Neural progenitor cell (in vitro differentiated cells): ENCODE measurements at regions not wholly inside any gene's neighbourhood (a gene's known extent, or its start where the extent isn't known, plus 50 kb on each side); places are given as distances from the start of the nearest gene placed in this dataset.

Experiments used
- DNase-seq: peaks from one replicate; pipeline ENCODE4 v3.0.0-alpha.2; 2016; ENCODE audit warnings: low spot score
- H2AFZ ChIP-seq: fragments of 200-600 bp; sonication (generic); replicated peaks from 2 replicates; pipeline ENCODE4 v1.6.1; 2016; ENCODE audit warnings: antibody characterized with exemption
- H3F3A ChIP-seq: fragments of 200-600 bp; sonication (generic); 2 replicates; pipeline ENCODE4 v1.6.1; 2016; ENCODE audit warnings: antibody characterized with exemption, low read depth
- H3K27ac ChIP-seq: fragments of 200-600 bp; sonication (generic); 2 replicates; pipeline ENCODE4 v1.5.1; 2016; ENCODE audit warnings: mild to moderate bottlenecking
- H3K27me3 ChIP-seq: fragments of 200-600 bp; sonication (generic); 2 replicates; pipeline ENCODE4 v1.6.1; 2016; ENCODE audit warnings: mild to moderate bottlenecking, moderate library complexity
- H3K36me3 ChIP-seq: fragments of 200-600 bp; sonication (generic); 2 replicates; pipeline ENCODE4 v1.5.1; 2016
- H3K4me1 ChIP-seq: fragments of 200-600 bp; sonication (generic); 2 replicates; pipeline ENCODE4 v1.6.1; 2016; ENCODE audit warnings: mixed run types
- H3K4me2 ChIP-seq: fragments of 200-600 bp; sonication (generic); 2 replicates; pipeline ENCODE4 v1.6.1; 2016
- H3K4me3 ChIP-seq: fragments of 200-600 bp; sonication (generic); 2 replicates; pipeline ENCODE4 v1.5.1; 2016
- H3K79me2 ChIP-seq: fragments of 200-600 bp; sonication (generic); 2 replicates; pipeline ENCODE4 v1.6.1; 2016; ENCODE audit warnings: low read depth
- H3K9ac ChIP-seq: fragments of 200-600 bp; sonication (generic); 2 replicates; pipeline ENCODE4 v1.6.1; 2016
- H3K9me3 ChIP-seq: fragments of 200-600 bp; sonication (generic); 2 replicates; pipeline ENCODE4 v1.5.1; 2016; ENCODE audit warnings: low read depth
- H4K20me1 ChIP-seq: fragments of 200-600 bp; sonication (generic); 2 replicates; pipeline ENCODE4 v1.6.1; 2016; ENCODE audit warnings: low read depth
- H3K27ac Mint-ChIP-seq: 3 replicates; pipeline ENCODE4 v1.8.0; 2021; ENCODE audit warnings: mixed read lengths
- H3K27me3 Mint-ChIP-seq: 2 replicates; pipeline ENCODE4 v1.8.0; 2022; ENCODE audit warnings: low read depth, mild to moderate bottlenecking, inconsistent platforms, moderate library complexity, mixed read lengths; ENCODE audit not compliant: insufficient read depth
- H3K36me3 Mint-ChIP-seq: 3 replicates; pipeline ENCODE4 v1.8.0; 2021; ENCODE audit warnings: mixed read lengths
- H3K4me1 Mint-ChIP-seq: 3 replicates; pipeline ENCODE4 v1.8.0; 2021; ENCODE audit warnings: mixed read lengths
- H3K4me3 Mint-ChIP-seq: 3 replicates; pipeline ENCODE4 v1.8.0; 2021; ENCODE audit warnings: mild to moderate bottlenecking, moderate library complexity, mixed read lengths
- H3K9me3 Mint-ChIP-seq: 3 replicates; pipeline ENCODE4 v1.8.0; 2020; ENCODE audit warnings: mixed read lengths
- EZH2 ChIP-seq: fragments of 200-600 bp; sonication (generic); IDR thresholded peaks from 2 replicates; pipeline ENCODE4 v1.6.1; 2017; ENCODE audit warnings: antibody characterized with exemption, mild to moderate bottlenecking, moderate library complexity
- EZH2phosphoT487 ChIP-seq: fragments of 200-600 bp; sonication (generic); IDR thresholded peaks from 2 replicates; pipeline ENCODE4 v1.6.1; 2017; ENCODE audit warnings: antibody characterized with exemption
- TF ChIP-seq, protein P1 (sequence below): fragments of 200-600 bp; sonication (generic); IDR thresholded peaks from 2 replicates; pipeline ENCODE4 v1.5.1; 2017; ENCODE audit warnings: antibody characterized with exemption, mild to moderate bottlenecking

DNA sequence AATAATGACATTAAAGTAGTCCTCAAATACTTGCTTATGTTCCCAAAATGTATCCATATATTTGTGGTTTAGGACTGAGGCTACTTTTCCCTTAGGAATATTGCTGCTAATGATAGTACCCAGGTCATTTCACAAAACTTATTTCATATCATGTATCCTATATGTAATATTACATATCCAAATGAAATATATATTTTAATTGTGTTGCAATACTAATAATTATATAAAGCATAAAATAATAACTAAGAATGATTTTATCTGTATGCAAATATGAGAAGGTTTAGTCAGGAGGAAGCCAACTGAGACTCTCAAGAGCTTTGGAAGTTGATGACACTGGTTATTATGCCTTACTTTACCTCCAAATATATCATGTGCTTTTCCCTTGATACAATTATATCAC lies 231.5 kb upstream of the KLF14 start:
- H3K27me3 ChIP-seq = no peaks in the 10 kb centered on the region
- TF ChIP-seq EZH2 (no peak), EZH2phosphoT487 (no peak)
- no peaks in the 10 kb centered on the region for H3K36me3 ChIP-seq
- Mint-ChIP-seq H3K4me1 (no peaks in the 10 kb centered on the region), H3K4me3 (no peak overlapping the region), H3K36me3 (no peaks in the 10 kb centered on the region), H3K27ac (no peak overlapping the region), H3K27me3 (peaks cover 2% of the 10 kb centered on the region), H3K9me3 (no peaks in the 10 kb centered on the region)
- no peak for DNase-seq
- no peak overlapping the region for H3K27ac ChIP-seq
- H3K4me1 ChIP-seq = no peaks in the 10 kb centered on the region
- no peaks in the 10 kb centered on the region for H4K20me1 ChIP-seq
- no peak overlapping the region for H3K9ac ChIP-seq
- no peaks in the 10 kb centered on the region for H3F3A ChIP-seq
- no peak overlapping the region for H3K4me3 ChIP-seq
- H3K79me2 ChIP-seq = no peaks in the 10 kb centered on the region
- no peak overlapping the region for H2AFZ ChIP-seq
- H3K9me3 ChIP-seq = no peaks in the 10 kb centered on the region
- no peak overlapping the region for H3K4me2 ChIP-seq

DNA sequence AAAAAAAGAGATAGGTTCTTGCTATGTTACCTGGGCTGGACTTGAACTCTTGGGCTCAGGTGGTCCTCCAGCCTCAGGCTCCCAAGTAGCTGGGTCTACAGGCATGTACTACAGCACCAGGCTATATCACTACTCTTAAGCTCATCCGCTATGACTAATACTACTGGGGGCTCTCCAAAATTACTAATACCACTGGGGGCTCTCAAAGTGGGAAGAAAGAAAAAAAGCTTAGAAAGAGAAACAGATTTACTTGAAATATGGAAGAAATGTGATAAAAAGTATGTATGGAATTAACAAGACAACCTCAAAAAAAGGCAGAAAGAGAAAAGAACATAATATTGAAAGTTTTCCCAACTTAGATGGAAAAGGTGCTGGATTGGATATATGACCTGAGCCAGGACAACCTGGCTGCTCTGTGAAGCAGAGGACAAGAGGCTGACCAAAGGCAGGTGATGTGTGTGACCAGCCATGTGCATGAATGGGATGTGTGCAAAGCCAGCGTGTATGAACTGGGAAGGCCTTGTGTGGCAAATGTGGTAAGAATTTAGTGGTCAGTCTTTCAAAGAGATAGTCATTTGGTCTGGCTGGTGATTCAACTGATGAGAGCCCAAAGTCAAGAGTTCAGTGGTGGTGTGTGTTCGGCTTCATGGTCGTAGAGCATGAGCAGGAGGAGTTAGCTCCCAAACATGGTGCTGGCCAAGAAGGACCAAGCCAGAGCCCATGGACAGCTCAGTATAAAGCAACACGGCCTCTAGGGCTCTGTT lies 232.4 kb upstream of the KLF14 start:
- no peak for TF ChIP-seq EZH2phosphoT487
- TF ChIP-seq EZH2 = no peak
- TF ChIP-seq, protein P1, sequence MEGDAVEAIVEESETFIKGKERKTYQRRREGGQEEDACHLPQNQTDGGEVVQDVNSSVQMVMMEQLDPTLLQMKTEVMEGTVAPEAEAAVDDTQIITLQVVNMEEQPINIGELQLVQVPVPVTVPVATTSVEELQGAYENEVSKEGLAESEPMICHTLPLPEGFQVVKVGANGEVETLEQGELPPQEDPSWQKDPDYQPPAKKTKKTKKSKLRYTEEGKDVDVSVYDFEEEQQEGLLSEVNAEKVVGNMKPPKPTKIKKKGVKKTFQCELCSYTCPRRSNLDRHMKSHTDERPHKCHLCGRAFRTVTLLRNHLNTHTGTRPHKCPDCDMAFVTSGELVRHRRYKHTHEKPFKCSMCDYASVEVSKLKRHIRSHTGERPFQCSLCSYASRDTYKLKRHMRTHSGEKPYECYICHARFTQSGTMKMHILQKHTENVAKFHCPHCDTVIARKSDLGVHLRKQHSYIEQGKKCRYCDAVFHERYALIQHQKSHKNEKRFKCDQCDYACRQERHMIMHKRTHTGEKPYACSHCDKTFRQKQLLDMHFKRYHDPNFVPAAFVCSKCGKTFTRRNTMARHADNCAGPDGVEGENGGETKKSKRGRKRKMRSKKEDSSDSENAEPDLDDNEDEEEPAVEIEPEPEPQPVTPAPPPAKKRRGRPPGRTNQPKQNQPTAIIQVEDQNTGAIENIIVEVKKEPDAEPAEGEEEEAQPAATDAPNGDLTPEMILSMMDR = no peak
- Histone ChIP-seq H3K79me2 (no peaks in the 10 kb centered on the region), H3K27me3 (no peaks in the 10 kb centered on the region), H4K20me1 (no peaks in the 10 kb centered on the region), H3K4me3 (no peak overlapping the region), H3K4me2 (no peak overlapping the region), H3F3A (no peaks in the 10 kb centered on the region), H3K36me3 (no peaks in the 10 kb centered on the region), H2AFZ (no peak overlapping the region), H3K9ac (no peak overlapping the region), H3K27ac (no peak overlapping the region), H3K9me3 (no peaks in the 10 kb centered on the region), H3K4me1 (no peaks in the 10 kb centered on the region)
- DNase-seq = no peak
- no peaks in the 10 kb centered on the region for H3K36me3 Mint-ChIP-seq
- no peaks in the 10 kb centered on the region for H3K4me1 Mint-ChIP-seq
- peaks cover 2% of the 10 kb centered on the region for H3K27me3 Mint-ChIP-seq
- no peak overlapping the region for H3K27ac Mint-ChIP-seq
- no peak overlapping the region for H3K4me3 Mint-ChIP-seq
- no peaks in the 10 kb centered on the region for H3K9me3 Mint-ChIP-seq

DNA sequence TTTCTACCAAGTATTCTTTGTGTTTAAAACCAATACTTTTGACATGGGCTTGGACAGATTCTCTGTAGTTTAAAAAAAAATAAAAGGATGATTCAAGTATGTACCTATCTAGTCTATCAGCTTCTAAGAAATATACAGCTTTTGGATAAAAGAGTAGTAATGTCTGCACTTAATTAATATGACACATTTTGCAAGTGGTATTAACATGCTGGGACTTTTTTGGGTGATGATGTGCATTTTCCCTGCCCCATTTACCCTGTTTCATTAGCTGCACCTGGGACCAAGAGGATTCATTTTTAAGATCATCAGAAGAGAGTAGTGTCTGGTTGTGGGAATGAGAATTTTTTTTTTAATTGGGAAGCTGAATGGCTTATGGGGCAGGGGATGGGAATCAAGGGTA lies 236.2 kb upstream of the KLF14 start:
- Mint-ChIP-seq H3K27ac (no peak overlapping the region), H3K9me3 (peaks cover 18% of the 10 kb centered on the region), H3K4me3 (no peak overlapping the region), H3K36me3 (peaks cover 5% of the 10 kb centered on the region), H3K27me3 (peaks cover 2% of the 10 kb centered on the region), H3K4me1 (no peaks in the 10 kb centered on the region)
- Histone ChIP-seq H3K79me2 (no peaks in the 10 kb centered on the region), H3K36me3 (no peaks in the 10 kb centered on the region), H3K27ac (no peak overlapping the region), H3K9me3 (no peaks in the 10 kb centered on the region), H3K27me3 (no peaks in the 10 kb centered on the region), H2AFZ (no peak overlapping the region), H3K4me1 (no peaks in the 10 kb centered on the region), H4K20me1 (no peaks in the 10 kb centered on the region), H3F3A (no peaks in the 10 kb centered on the region), H3K4me2 (no peak overlapping the region), H3K9ac (no peak overlapping the region), H3K4me3 (no peak overlapping the region)
- TF ChIP-seq EZH2phosphoT487 = no peak
- TF ChIP-seq, protein P1 = no peak
- no peak for DNase-seq

DNA sequence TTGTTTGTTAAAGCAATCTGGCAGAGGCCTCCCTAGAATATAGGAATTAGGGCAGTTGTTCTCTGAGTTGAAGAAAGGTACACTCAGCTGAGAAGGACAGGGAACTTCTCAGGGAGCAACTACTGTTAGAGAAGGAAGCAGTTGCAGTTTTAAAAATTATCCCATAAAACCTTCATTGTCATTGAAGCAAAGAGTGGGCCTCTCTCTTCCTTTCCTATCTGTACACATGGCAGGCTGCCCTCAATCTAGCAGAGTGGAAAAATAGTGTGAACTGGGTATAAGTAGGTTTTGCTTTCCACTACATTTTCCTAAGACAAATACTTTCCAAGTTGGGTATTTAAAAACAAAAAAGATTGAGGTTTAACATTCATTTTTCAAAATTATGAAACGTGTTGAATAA lies 236.7 kb upstream of the KLF14 start:
- H3K27ac ChIP-seq = no peak overlapping the region
- H3F3A ChIP-seq = no peaks in the 10 kb centered on the region
- H3K4me3 ChIP-seq = no peak overlapping the region
- H3K4me3 Mint-ChIP-seq = no peak overlapping the region
- no peaks in the 10 kb centered on the region for H3K36me3 ChIP-seq
- H3K4me1 ChIP-seq = no peaks in the 10 kb centered on the region
- no peaks in the 10 kb centered on the region for H3K4me1 Mint-ChIP-seq
- DNase-seq = no peak
- H3K79me2 ChIP-seq = no peaks in the 10 kb centered on the region
- H4K20me1 ChIP-seq = no peaks in the 10 kb centered on the region
- no peak overlapping the region for H3K27ac Mint-ChIP-seq
- H3K4me2 ChIP-seq = no peak overlapping the region
- TF ChIP-seq EZH2 = no peak
- TF ChIP-seq EZH2phosphoT487 = no peak
- TF ChIP-seq, protein P1 = no peak
- no peak overlapping the region for H3K9ac ChIP-seq
- no peaks in the 10 kb centered on the region for H3K27me3 ChIP-seq
- H3K36me3 Mint-ChIP-seq = peaks cover 10% of the 10 kb centered on the region
- no peaks in the 10 kb centered on the region for H3K9me3 ChIP-seq
- no peak overlapping the region for H2AFZ ChIP-seq
- peaks cover 23% of the 10 kb centered on the region for H3K9me3 Mint-ChIP-seq
- peaks cover 2% of the 10 kb centered on the region for H3K27me3 Mint-ChIP-seq
